A673 (cell line): ENCODE measurements at regions not wholly inside any gene's neighbourhood (a gene's known extent, or its start where the extent isn't known, plus 50 kb on each side); places are given as distances from the start of the nearest gene placed in this dataset.
A peak's percentile ranks its signal among the peaks of the same experiment; 100 is the strongest.

Experiments used
- BruUV-seq: library from RNA; stranded (reverse); fragments of 400-500 nt; replicated peaks from 2 replicates; lab custom pipeline; 2021; lab: Mats Ljungman, UMichigan
- CTCF ChIA-PET: fragments of 300-600 bp; sonication (Branson Sonifier 250); formaldehyde crosslinking; loops from one replicate; lab custom pipeline; 2022; ENCODE audit warnings: antibody characterized with exemption; lab: Charles Lee
- POLR2A ChIA-PET: fragments of 300-600 bp; sonication (Branson Sonifier 250); formaldehyde crosslinking; loops from one replicate; lab custom pipeline; 2022; ENCODE audit warnings: antibody characterized with exemption; ENCODE audit not compliant: low non-redundant PET; lab: Charles Lee
- DNase-seq: peaks from one replicate; pipeline ENCODE4 v3.0.0-alpha.2; 2015; ENCODE audit warnings: low spot score
- H3K27ac ChIP-seq: fragments of 200-600 bp; sonication (generic); 2 replicates; pipeline ENCODE4 v1.5.1; 2016; ENCODE audit warnings: mixed run types, low read depth, mild to moderate bottlenecking, mixed read lengths, antibody characterized with exemption, low read length; ENCODE audit not compliant: poor library complexity, severe bottlenecking
- H3K27me3 ChIP-seq: fragments of 200-600 bp; sonication (generic); replicated peaks from 2 replicates; pipeline ENCODE4 v1.6.1; 2017; ENCODE audit warnings: mixed run types, low read depth, mild to moderate bottlenecking, mixed read lengths, antibody characterized with exemption, low read length; ENCODE audit not compliant: insufficient read depth, poor library complexity
- H3K36me3 ChIP-seq: fragments of 200-600 bp; sonication (generic); 2 replicates; pipeline ENCODE4 v1.6.1; 2016; ENCODE audit warnings: mixed run types, mild to moderate bottlenecking, mixed read lengths, antibody characterized with exemption, low read length; ENCODE audit not compliant: insufficient read depth, poor library complexity, severe bottlenecking
- H3K4me1 ChIP-seq: fragments of 200-600 bp; sonication (generic); 2 replicates; pipeline ENCODE4 v1.6.1; 2017; ENCODE audit warnings: mixed run types, mild to moderate bottlenecking, mixed read lengths, antibody characterized with exemption, low read length; ENCODE audit not compliant: insufficient read depth, poor library complexity, severe bottlenecking
- H3K4me3 ChIP-seq: fragments of 200-600 bp; sonication (generic); 2 replicates; pipeline ENCODE4 v1.5.1; 2016; ENCODE audit warnings: low read depth, mixed run types, mild to moderate bottlenecking, mixed read lengths, low read length; ENCODE audit not compliant: poor library complexity, severe bottlenecking
- H3K9me3 ChIP-seq: fragments of 200-600 bp; sonication (generic); 2 replicates; pipeline ENCODE4 v1.6.1; 2016; ENCODE audit warnings: mixed run types, low read depth, mild to moderate bottlenecking, mixed read lengths, antibody characterized with exemption, low read length; ENCODE audit not compliant: poor library complexity, severe bottlenecking
- CTCF ChIP-seq: fragments of 300-800, 200-600 bp; sonication (generic); conservative IDR thresholded peaks from 2 replicates; pipeline ENCODE4 v1.5.1; 2017; ENCODE audit warnings: low read depth, mild to moderate bottlenecking, antibody characterized with exemption, low read length, moderate library complexity, mixed read lengths
- EZH2 ChIP-seq: fragments of 200-600 bp; sonication (generic); IDR thresholded peaks from 2 replicates; pipeline ENCODE4 v1.6.1; 2017; ENCODE audit warnings: borderline replicate concordance, low read depth, mild to moderate bottlenecking, mixed read lengths, antibody characterized with exemption, low read length; ENCODE audit not compliant: poor library complexity, severe bottlenecking
- intact Hi-C: fragments of 100-400 bp; cut with micrococcal nuclease; formaldehyde crosslinking; loops from one replicate; pipeline ENCODE4 v1.10.0; 2022; ENCODE audit not compliant: unreplicated experiment

- Histone ChIP-seq H3K9me3 (no peaks in the 10 kb centered on the region), H3K27ac (no peak overlapping the region), H3K4me1 (peaks cover 20% of the 10 kb centered on the region), H3K27me3 (no peaks in the 10 kb centered on the region), H3K4me3 (no peak overlapping the region), H3K36me3 (no peaks in the 10 kb centered on the region)
- CTCF ChIA-PET, result no interaction called here
- peak; percentile 30 for DNase-seq
- POLR2A ChIA-PET, result no interaction called here
- TF ChIP-seq CTCF, result no peak
- no peak for TF ChIP-seq EZH2
- intact Hi-C loops, result loop anchor here (5.0 kb wide), 1 partner anchor 1529 kb away; the partner anchor contains the start of gene FLRT2
- no TSS peak for BruUV-seq
Observed at GRCh38 chr14:84003346-84003745, 1526.6 kb upstream of the FLRT2 start.

DNA sequence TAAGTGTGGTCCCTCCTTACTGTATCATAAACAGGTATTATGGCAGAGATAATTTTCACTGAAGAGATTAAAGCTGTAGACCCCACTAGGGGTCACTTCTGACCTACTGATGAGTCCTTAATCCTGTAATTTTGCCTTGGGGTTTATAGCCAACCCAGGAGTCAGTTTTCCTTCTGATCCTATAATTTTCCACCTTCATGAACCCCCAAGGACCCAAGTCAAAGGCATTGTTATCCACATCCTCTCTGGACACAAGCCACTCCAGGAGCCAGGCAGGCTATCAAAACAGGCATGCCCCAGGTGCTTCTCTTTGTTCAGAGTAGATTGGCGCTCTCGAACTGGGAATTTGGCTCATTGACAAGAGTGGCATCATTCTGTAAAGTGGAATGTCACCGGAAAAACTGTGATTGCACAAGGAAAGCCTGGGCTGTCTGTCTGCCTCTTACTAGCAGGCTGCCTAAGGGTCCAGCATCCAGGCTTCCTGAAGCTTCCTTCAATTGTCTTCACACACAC, 1523.2 kb upstream of the FLRT2 start:
- H3K4me1 ChIP-seq, result peaks cover 20% of the 10 kb centered on the region
- ChIA-PET POLR2A (no interaction called here), CTCF (no interaction called here)
- no TSS peak for BruUV-seq
- no peaks in the 10 kb centered on the region for H3K9me3 ChIP-seq
- H3K27me3 ChIP-seq, result no peaks in the 10 kb centered on the region
- peak; percentile 74 for DNase-seq
- TF ChIP-seq CTCF (peak; percentile 41; the same call in 1 of the 2 replicates), EZH2 (no peak)
- no peaks in the 10 kb centered on the region for H3K36me3 ChIP-seq
- H3K27ac ChIP-seq, result no peak overlapping the region
- intact Hi-C loops, result no loop called here
- no peak overlapping the region for H3K4me3 ChIP-seq

DNA sequence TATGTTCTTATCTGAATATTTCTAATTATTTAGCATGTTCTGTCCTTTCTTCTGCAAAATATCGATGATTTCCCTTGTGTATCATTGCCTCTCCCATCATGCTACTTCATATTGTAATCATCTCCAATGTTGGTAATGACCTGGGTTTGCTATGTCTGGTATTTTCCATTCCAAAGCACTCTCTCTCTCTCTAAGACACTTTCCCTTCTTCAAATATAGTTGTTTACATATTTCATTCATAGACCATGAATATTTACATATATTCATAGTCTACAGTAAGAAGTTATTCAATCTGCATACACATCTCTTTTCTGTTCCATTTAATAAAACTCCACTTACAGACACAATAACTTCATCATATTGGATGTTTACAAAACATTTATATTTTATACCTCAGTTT, 1516.5 kb upstream of the FLRT2 start:
- no peaks in the 10 kb centered on the region for H3K4me1 ChIP-seq
- H3K4me3 ChIP-seq, result no peak overlapping the region
- POLR2A ChIA-PET, result no interaction called here
- intact Hi-C loops, result no loop called here
- no peak for DNase-seq
- BruUV-seq, result no TSS peak
- H3K27me3 ChIP-seq, result no peaks in the 10 kb centered on the region
- CTCF ChIA-PET, result no interaction called here
- no peak overlapping the region for H3K27ac ChIP-seq
- H3K36me3 ChIP-seq, result no peaks in the 10 kb centered on the region
- no peak for TF ChIP-seq EZH2
- no peak for TF ChIP-seq CTCF
- H3K9me3 ChIP-seq, result no peaks in the 10 kb centered on the region
